Activated CD4-positive, alpha-beta T cell treated with anti-CD3 and anti-CD28 coated beads, Interleukin-2, amount 50 U/mL, for 1 hour (primary cell): ENCODE measurements at regions not wholly inside any gene's neighbourhood (a gene's known extent, or its start where the extent isn't known, plus 50 kb on each side); places are given as distances from the start of the nearest gene placed in this dataset.
"Not testable (repeated sequence)": the region's sequence is repeated elsewhere in the genome, so short reads cannot be mapped to it uniquely, and the experiment has no call there.

Experiments used
- DNase-seq: peaks from one replicate; pipeline ENCODE4 v3.0.0-alpha.2; 2020

DNA sequence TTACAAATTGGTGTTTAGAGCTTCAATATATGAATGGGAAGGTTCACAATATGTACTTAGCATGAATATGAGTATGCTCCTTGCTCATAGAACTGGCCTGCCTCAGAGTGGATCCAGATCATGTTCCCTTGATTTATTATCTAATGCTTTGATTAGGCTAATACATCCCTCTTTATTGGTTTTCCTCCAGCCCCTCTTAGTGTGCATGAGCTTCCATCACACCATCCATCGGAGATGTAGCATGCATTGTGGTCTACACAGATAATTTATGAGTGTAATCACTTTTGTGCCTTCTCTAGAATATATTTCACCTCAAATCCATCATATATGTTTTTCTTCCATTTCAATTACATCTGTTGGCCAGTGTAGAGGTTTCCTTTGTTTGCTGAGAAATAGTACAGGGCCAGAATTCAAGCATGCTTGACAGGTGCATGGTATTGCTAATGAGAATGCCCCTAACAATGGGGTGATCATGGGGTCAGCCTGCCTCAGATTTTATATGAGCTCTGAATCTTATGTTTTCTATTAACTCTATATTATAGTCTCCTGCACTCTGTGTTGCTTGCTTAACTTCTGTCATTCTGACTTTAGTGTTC, 786.4 kb upstream of the ARPP21 start:
- no peak for DNase-seq

DNA sequence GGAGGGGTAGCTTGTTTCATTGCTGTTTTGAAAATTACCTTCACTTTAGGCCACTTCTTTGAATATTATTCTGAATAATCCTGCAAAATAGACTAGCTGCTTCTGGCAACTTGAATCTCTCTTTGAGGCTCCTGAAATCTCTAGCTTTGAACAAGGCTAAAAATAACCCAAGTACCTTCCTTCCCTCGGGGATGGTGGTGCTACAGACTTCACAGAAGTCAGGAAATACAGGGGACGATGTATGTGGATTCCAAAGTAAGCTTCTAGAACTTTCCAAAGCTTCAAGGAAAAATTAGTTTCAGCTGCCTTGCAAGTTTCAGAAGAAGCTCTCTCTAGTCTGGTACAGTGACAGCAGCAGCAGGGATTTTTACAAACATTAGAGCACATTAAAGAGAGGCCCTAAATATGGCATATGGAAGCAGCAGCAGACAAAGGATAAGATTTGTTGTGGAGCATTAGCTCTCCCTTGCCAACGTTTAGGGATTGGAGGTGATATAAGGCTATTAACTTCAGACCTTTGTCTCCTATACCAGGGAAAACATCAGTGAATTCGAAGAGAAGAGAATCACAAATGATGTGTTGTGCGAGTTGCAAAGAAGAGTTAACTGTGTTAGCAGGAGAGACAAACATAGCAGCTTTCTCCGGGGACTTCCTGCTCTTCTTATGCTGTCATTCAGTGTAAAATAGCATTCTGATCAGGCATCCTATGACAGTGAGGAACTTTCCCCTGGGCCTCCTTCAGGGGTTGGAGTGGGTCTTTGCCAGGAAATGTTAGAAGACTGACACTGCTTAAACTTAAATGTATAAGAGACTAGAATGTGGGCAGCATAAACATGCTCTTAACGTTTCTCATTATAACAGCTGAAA, 783.0 kb upstream of the ARPP21 start:
- DNase-seq, result no peak

DNA sequence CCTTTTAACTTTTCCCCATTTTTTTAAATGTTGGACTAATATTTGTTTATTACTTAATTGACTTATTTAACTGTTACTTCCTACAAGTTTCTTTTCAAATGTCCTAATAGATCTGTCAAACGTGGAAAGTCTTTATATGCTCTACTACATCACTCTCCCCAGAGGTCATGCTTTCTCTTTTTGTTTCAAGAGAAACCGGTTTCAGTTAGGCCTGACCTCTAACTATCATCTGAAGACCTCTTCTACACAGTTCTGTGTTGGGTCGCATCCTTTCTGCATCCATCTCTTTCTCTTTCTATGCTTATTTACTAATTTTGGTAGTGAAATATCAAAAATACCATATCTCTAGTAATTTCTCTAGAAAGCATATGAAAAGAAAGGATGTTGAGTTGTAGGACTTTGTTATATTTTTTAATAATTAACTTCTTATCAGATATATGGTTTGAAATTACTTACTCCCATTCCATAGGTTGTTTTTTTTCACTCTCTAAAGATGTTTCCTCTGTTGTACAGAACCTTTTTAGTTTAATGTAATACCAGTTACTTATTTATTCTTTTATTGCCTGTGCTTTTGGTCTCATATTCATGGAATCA, 781.2 kb upstream of the ARPP21 start:
- DNase-seq, result no peak

DNA sequence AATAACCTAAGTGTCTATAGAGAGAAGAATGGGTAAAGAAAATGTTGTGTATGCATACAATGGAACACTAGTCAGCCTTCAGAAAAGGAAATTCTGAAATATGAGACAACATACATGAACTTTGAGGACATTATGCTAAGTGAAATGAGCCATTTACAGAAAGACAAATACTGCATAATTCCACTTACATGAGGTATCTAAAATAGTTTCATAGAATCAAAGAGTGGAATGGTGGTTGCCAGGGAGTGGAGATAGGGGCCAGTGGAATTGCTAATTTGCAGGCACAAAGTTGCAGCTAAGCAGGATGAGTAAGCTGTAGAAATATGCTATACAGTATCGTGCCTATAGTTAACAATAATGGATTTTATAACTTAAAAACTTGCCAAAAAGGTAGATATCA, 779.6 kb upstream of the ARPP21 start:
- DNase-seq, result no peak

DNA sequence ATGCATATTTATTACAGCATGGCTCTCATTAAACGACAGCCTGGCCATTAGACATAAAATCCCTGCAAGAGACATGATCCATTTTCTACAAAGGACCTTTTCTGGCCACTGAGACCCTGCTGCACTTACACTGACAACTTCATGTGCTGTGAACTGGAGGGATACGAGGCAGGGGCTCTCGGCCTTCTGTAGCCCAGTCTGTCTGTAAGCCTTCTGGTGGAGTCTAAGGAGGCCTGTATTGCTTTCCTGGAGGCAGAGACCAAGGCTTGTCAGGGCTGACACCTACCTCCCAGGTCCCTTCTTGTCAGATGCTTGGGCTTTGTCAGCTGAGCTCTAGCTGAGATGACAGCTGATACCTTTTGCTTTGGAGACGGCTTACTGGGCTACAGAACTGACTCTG, 776.9 kb upstream of the ARPP21 start:
- DNase-seq, result no peak

DNA sequence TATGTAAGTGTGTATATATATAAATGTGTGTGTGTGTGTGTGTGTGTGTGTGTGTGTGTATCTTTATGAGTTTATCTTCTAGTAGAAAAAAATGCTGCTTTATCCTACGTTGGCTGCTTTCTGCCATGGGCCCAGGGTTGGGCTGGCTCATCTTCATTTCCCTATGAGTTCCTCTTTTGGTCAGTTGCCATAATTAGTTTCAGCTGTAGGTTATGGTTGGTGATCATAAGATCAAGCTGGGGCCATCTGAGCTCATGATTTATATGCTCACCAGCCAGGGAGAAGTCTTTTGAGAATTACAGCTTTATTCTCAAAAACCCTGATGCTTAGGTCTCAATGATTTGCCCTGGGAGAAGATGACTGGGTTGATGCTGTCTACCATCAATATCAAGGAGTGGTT, 775.8 kb upstream of the ARPP21 start:
- no peak for DNase-seq

DNA sequence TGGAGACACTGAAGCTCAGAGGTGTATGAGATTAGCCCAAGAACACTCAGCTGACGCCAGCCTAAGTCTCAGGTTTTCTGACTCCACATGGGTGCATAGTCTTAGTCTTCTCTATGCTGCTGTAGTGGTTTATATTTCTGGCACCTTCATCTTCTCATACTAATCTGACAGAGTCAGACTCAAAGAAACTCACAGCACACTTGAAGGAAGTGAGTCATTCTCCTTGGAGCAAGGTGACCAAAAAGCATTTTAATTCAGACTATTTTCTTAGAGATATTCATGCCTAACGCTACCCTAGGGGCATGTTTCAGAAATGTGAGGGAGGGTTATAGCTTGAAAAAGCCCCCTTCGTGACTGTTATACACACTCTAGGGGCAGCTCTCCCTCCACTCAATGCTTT, 775.3 kb upstream of the ARPP21 start:
- no peak for DNase-seq

DNA sequence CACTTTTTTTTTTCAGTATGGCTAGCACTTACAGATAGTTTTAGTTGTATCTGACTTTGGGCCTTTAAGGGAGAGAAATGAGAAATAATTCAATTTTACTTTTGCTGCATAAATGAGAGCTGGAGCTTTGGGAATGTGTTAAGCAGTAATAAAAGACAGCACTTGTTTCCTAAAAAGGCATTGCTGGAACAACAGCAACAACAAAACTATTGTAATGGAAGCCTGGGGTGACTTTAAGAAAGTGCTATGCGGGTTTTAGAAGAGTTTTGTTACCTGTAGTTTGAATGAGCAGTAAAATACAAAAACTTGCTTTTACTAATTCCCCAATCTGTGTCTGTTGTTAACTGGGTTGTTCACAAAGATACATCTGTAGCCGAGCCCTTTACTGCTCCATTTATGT, 774.0 kb upstream of the ARPP21 start:
- no peak for DNase-seq

DNA sequence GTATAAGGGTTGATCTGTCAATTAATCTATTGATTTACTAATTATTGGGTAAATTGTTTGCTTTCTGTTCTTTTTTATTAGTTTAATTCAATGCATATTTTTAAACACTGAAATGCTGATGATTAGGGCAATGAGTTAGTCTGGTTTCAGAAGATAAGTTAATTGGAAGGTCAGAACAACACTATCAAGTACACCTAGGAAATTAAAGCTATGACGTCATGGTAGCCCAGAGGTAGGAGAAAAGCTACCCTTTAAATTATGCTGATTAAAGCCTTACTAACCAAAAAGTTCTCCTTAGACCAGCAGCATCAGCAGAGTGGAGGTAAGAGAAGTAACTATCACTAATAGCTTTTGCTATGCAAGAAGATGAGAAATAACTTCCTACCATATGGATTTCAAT, 770.4 kb upstream of the ARPP21 start:
- DNase-seq, result no peak

DNA sequence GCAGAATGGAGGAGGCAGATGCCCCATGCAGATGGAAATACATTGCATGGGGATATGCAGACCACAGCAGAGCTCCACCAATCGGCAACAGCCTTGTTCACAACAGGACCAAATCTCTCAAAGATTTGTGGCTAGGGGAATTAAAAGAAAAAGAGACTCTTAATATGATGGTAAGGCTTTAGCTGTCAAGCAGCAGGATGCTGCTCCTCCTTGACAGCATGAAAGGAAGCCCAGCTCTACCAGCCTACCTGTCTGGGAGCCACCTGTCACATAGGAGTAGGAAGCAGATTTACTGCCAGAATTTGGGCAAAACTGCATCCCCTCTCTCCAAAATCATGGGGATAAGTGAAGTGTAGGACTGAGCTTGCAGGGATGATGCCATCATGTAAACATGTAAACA, 769.6 kb upstream of the ARPP21 start:
- DNase-seq, result no peak

DNA sequence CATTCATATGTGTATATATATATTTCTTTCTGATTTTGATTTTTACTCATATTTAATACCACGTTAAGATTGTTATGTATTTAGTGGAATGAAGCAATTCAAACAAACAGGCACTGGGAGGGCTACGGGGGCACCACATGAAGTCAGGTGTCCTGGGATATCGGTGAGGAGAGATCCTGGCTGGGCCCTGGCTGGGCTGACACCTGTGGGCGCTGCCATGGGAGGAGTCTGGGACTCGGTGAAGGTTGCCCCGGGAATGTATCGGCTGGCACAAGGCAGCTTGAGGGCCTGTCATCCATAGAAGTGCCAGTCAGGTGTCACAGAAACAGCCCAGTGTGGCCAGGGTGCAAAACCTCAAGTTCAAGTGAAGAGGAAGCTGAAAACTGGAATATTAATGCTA, 766.9 kb upstream of the ARPP21 start:
- no peak for DNase-seq

DNA sequence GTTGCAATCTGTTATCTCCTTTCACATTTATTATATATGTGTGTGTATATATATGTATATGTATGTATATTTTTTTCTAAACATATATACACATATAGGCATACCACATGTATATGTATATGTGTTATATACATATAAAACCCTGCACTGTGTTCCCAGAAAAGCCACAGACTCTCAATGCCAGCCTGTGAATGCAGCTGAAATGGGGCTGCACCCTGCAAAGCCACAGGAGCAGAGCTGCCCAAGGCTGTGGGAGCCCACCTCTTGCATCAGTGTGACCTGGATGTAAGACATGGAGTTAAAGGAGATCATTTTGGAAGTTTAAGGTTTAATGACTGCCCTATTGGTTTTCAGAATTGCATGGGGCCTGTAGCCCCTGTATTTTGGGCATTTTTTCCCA, 762.3 kb upstream of the ARPP21 start:
- no peak for DNase-seq

DNA sequence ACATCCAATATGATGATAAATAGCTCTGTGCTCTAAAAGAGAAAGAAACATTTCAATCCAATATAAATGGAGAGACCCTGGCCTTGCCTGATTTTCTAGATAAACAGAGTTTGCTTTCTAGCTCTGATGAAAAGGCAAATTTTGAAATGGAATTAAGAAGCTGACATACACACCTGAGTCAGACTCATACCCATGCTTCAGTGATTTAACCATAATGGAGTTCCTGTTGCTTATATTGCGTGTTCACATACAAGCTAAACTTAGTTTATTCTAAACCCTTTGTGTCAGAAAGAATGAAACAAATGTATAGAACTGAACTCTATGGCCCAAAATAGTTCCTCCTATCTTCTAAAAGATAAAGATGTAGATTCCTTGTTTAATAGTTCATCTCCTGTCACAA, 760.8 kb upstream of the ARPP21 start:
- DNase-seq, result no peak

DNA sequence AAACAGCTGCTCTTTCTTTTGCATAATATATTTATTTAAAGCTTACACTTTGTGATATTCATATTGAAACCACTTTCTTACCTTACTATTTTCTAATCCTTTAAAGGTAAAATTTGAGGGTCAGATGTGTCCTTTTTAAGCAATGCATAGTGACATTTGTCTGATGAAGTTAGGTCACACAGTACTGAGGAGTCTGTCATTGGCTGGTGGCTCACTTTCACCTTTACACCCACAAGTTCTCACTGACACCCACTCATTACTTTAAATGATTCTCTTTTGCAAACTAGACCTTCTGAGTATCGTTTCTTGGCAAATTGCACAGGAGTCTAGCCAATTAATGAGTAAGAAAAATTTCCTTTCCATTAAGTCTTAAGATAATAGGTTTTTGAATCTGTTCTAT, 758.3 kb upstream of the ARPP21 start:
- no peak for DNase-seq

DNA sequence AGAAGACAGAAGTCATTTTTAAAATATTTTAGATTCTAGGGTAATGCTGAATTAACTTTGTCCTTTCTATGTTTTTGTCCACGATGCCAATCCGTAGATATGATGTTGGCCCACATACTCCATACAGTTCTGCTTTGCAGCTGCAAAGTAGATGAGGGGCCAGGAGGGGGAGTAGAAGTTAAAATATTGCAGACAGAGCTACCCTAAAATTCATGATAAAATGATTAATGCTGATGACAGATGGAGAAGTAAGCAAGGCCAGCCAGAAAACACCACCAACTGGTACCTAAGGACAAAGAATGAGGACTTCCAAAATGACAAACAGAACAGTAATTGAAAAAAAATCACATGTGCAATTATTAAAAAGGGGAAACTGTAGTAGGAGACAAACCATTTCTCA, 756.6 kb upstream of the ARPP21 start:
- no peak for DNase-seq

DNA sequence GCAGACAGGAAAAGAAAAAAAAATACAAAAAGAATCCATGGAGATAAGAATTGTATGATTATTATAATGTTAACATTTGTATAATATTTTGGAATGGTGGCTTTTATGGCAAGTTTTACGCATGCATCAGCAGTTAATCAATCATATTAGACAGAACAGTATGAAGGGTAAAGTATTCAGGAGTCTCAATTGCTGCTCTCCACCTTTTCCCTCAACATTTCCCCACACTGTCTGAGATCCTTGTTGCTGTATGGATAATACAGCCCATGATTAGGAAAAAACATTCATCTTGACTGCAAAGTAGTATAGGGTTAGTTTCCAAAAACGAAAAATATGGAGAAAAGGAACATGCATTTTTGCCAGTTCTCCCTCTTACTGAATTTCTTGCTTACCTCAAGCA, 755.3 kb upstream of the ARPP21 start:
- DNase-seq, result no peak

DNA sequence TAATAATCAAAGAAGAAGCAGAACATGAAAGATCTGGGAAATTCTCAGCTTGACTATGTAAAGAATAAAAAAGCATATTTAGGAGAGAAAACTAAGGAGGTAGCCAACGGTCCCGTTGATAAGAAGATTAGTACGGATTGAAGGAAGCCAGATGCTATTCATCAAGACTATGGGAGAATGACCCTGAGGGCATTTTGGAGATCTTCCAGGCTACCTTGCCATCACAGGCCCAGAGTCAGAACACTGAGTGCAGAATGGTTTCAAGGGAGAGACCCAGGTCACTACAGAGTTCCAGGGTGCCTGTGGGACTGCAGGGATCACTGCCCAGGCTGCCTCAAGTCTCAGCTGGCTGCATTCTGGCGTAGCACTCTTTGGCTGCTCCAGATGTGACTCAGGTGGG, 752.9 kb upstream of the ARPP21 start:
- DNase-seq, result no peak

DNA sequence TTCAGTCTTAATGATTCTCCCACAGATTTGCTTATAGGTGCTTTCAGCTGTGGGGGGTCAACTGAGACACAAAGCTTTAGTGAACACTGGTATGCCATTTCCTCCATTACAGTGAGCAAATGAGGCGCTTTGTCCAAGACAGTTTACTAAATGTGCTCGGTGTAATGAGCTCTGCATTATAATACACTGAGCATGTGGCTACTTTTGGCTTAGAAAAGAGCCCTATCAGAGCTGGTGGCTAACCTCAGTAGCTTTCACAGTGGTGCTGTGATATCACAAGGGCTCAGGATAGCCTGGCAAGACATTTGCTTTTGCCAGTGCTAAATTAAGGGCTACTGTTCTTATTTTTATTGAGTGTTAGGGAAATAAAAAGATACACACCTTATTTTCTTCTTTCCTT, 749.7 kb upstream of the ARPP21 start:
- DNase-seq, result no peak

DNA sequence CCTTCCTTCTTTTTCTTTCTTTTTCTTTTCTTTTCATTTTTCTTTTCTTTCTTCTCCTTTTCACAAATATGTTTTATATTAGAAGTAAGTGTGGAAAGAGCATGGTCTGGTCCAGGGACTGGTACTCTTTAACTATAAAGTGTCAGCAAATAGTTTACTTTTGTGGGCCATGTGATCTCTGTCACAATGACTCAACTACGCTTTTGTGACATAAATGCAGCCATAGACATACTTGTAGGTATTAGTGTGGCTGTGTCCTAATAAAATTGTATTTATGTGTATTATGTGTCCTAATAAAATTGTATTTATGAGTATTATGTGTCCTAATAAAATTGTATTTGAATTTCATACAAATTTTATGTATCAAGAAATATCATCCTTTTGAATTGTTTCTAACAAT, 749.1 kb upstream of the ARPP21 start:
- no peak for DNase-seq

DNA sequence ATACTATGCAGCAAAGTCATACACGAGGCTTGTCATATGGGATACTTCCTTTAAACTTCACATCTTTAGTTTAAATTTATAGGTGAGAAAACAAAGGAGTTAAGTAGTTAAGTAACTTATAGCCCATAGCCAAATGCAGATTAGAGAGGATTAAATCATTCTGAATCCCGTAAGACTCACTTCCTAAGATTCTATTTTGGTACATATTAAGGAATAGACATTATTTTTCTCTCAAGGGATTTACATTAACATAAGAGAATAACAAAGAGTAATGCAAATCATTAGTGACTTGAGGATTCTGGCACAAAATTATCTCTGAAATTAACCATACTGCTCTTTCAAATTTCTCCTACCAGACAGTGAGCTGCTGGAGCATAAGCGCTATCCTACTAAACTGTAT, 747.4 kb upstream of the ARPP21 start:
- no peak for DNase-seq

DNA sequence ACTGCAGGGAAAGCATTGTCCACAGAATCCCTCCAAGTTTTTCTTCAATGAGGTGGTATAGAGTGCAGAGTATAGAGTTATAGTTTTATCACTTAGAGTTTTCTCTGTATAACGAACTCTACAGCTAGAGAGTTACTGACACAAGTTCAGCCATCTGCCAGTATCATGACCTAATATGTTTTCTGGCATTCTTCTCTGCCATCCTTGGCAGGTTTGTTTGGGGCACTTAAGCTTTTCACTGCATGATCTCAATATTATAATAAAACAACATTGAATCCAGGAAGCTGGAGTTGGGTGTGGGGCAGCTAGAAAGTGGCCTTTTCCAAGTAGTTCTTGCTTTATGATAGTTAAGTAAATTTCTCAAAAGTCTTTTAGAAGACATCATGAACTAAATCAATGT, 743.5 kb upstream of the ARPP21 start:
- DNase-seq, result no peak

DNA sequence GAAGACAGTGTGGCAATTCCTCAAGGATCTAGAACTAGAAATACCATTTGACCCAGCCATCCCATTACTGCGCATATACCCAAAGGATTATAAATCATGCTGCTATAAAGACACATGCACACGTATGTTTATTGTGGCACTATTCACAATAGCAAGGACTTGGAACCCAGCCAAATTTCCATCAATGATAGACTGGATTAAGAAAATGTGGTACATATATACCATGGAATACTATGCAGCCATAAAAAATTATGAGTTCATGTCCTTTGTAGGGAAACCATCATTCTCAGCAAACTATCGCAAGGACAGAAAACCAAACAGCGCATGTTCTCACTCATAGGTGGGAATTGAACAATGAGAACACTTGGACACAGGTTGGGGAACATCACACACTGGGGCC, 729.6 kb upstream of the ARPP21 start:
- not testable (repeated sequence) for DNase-seq

DNA sequence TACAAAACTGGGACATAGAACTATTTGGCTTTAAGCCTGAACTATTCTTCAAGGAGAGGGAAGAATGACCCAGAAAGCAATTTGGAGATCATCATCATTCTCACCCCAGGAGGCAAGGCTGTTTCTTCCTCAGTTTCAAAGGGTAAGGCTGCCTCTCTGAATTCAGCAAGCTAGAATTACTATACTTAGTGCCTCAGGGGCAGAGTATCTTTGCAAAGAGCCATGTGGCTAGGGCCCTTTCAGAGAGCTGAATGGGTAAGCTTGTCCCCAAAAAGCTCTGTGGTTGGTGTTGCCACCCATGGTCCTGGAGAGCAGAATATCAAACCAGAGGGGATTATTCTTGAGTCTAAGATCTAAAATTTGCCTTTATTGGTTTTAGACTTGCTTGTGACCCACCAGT, 720.3 kb upstream of the ARPP21 start:
- no peak for DNase-seq

DNA sequence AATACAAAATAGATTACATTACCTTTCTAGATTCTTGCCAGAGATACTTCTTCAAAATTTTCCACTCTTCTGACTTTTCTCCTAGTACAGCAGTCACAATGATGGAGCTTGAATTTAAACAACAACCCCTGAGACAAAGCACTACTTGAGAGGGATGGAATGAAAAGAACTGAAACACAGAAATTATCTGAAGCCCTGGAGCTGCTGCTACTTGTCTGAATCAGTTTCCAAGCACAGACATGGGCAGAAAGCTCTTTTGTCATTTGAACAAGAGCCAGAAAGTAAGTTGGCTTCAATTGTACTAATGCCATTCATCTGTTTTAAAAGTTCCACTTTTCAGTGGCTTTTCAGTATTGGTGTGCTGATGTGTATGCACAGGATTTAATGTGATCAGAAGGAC, 718.5 kb upstream of the ARPP21 start:
- no peak for DNase-seq

DNA sequence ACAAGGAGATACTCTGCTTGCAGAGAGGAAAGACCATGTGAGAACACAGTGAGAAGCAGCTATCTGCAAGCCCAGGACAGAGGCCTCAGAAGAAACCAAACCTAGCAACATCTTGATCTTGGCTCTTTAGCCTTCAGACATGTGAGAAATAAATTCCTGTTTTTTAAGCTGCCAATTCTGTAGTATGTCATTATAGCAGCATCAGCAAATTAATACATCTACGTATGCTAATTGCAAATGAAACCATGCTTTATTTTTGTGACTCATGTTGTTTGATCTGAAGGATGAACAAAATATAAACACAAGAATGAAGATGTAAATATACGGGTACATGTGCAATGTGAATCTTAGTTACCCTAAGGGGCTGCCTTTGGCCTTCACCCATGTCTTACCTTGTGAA, 714.4 kb upstream of the ARPP21 start:
- no peak for DNase-seq
